ENCODE measurements at regions not wholly inside any gene's neighbourhood (a gene's known extent, or its start where the extent isn't known, plus 50 kb on each side); places are given as distances from the start of the nearest gene placed in this dataset.

- no peak overlapping the region for H4K91ac ChIP-seq (replicated peaks; ENCODE audit: insufficient read length, low read length)
- H4K20me1 ChIP-seq (replicated peaks in 1 of 2; ENCODE audit: control insufficient read depth in 1 of 2, insufficient read depth in 2 of 2, low read length in 2 of 2), result no peaks in the 10 kb centered on the region
- no peak for FAIRE-seq
- no peaks in the 10 kb centered on the region for H3K4me1 ChIP-seq (replicated peaks in 1 of 4; ENCODE audit: control insufficient read depth in 3 of 4, insufficient read depth in 4 of 4, low read length in 3 of 4)
- ChIA-PET POLR2A (ENCODE audit: partially characterized antibody) (no interaction called here), CTCF (ENCODE audit: partially characterized antibody) (no interaction called here)
- 83% methylated on average over 3 of the region's 3 CpGs; no CpG with 5 or more reads in 1 of the 2 experiments for WGBS, 2 experiments (ENCODE audit: extremely low coverage in 1 of 2, insufficient coverage in 1 of 2, insufficient read length in 1 of 2, insufficient replicate concordance in 2 of 2, low coverage in 1 of 2, low lambda C conversion rate in 2 of 2, missing lambda C conversion rate in 1 of 2)
- no peak overlapping the region for H2AFZ ChIP-seq (ENCODE audit: low read length)
- H3K79me2 ChIP-seq (ENCODE audit: control insufficient read depth in 1 of 2, insufficient read depth in 2 of 2, low read length in 2 of 2), result no peaks in the 10 kb centered on the region
- no peak overlapping the region for H3K14ac ChIP-seq (ENCODE audit: insufficient read length)
- no peak overlapping the region for H3K18ac ChIP-seq (ENCODE audit: extremely low read depth, low read length)
- H2BK20ac ChIP-seq (ENCODE audit: low read length), result no peak overlapping the region
- no peak overlapping the region for H3K4ac ChIP-seq (replicated peaks; ENCODE audit: insufficient read length, low read depth, low read length)
- H3K4me3 ChIP-seq (ENCODE audit: extremely low read depth in 1 of 4, insufficient read depth in 2 of 4, low read depth in 3 of 4, low read length in 4 of 4), result no peak overlapping the region
- no peaks in the 10 kb centered on the region for H3K27me3 ChIP-seq (replicated peaks in 1 of 4; ENCODE audit: control insufficient read depth in 3 of 4, extremely low read depth in 1 of 4, insufficient read depth in 3 of 4, low read length in 3 of 4)
- no peak overlapping the region for H4K5ac ChIP-seq (ENCODE audit: insufficient read length, low read depth, low read length)
- H2BK15ac ChIP-seq (ENCODE audit: low read length), result no peak overlapping the region
- H3K23me2 ChIP-seq (ENCODE audit: low read depth, low read length), result no peaks in the 10 kb centered on the region
- H3K9me3 ChIP-seq (ENCODE audit: insufficient read depth in 2 of 2, low read depth in 1 of 2, low read length in 1 of 2), result peaks cover 0 to 4% of the 10 kb centered on the region in 2 experiments; a peak in 1 of 4 replicates
- H3K27ac ChIP-seq (ENCODE audit: low read depth, low read length), result no peak overlapping the region
- no peak overlapping the region for H4K8ac ChIP-seq (ENCODE audit: extremely low read depth, insufficient read depth, low read length)
- no peak for DNase-seq (ENCODE audit: low read depth in 1 of 2, low spot score in 2 of 2)
- no peak overlapping the region for H2BK12ac ChIP-seq (ENCODE audit: low read depth, low read length)
- no peaks in the 10 kb centered on the region for H3K36me3 ChIP-seq (ENCODE audit: control insufficient read depth in 2 of 4, insufficient read depth in 4 of 4, low read length in 3 of 4)
- H3K56ac ChIP-seq (replicated peaks; ENCODE audit: insufficient read length, low read depth, low read length), result no peak overlapping the region
- no peak overlapping the region for H3K9ac ChIP-seq (replicated peaks in 1 of 4; ENCODE audit: extremely low read depth in 1 of 4, low read depth in 3 of 4, low read length in 3 of 4)
- H3K4me2 ChIP-seq (ENCODE audit: insufficient read depth in 1 of 2, low read depth in 2 of 2, low read length in 2 of 2), result no peak overlapping the region
- H3K79me1 ChIP-seq (ENCODE audit: low read depth, low read length), result no peaks in the 10 kb centered on the region
- H3K23ac ChIP-seq (ENCODE audit: insufficient read length), result no peak overlapping the region
- no peak overlapping the region for H2BK5ac ChIP-seq (ENCODE audit: low read depth, low read length)
- no peak overlapping the region for H2AK5ac ChIP-seq (ENCODE audit: low read depth, low read length)
- no peak overlapping the region for H2BK120ac ChIP-seq (replicated peaks; ENCODE audit: low read depth, low read length)
- TF ChIP-seq HDAC2 (IDR thresholded peaks at IDR 0.05; ENCODE audit: borderline replicate concordance in 1 of 2, low read depth in 2 of 2, low read length in 2 of 2) (no peak), SAP30 (IDR thresholded peaks at IDR 0.05; ENCODE audit: insufficient read depth, insufficient replicate concordance, low read length) (no peak), MAFK (IDR thresholded peaks at IDR 0.05; ENCODE audit: low read depth, low read length) (no peak), ASH2L (IDR thresholded peaks at IDR 0.05; ENCODE audit: low read length) (no peak), TCF12 (IDR thresholded peaks at IDR 0.05; ENCODE audit: low read depth, low read length) (no peak), POLR2A (IDR thresholded peaks at IDR 0.05; ENCODE audit: control extremely low read depth in 1 of 2, low read depth in 2 of 2, low read length in 2 of 2) (no peak), GABPA (IDR thresholded peaks at IDR 0.05; ENCODE audit: borderline replicate concordance, insufficient read depth, low read length) (no peak), PHF8 (conservative IDR thresholded peaks at IDR 0.05; ENCODE audit: low read depth, low read length) (no peak), E2F6 (IDR thresholded peaks at IDR 0.05) (no peak), SIRT6 (IDR thresholded peaks at IDR 0.05; ENCODE audit: low read length) (no peak)
Measured at GRCh38 chr3:146335386-146335785, 84.5 kb upstream of the PLSCR4 start.
